ENCODE measurements at regions not wholly inside any gene's neighbourhood (a gene's known extent, or its start where the extent isn't known, plus 50 kb on each side); places are given as distances from the start of the nearest gene placed in this dataset.

DNA sequence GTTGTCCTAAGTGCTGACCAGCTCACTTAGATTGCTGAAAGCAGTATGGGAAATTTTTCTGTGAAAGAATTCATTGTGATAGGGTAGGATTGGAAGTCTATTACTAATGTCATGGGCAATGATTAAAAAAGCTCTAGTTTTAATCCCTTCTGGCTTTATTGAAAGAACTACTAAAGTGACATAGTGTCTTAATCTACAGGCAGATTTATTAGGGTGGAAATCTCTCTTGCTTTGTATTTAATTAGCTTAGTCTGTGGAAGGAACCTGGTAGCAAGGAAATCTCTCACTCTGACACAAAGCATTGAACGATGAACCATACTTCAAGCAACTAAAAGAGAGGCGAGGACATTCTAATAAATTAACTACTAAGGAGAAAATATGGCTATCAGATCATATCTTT is 1029.2 kb upstream of the PCDH20 start:
- no peaks in the 10 kb centered on the region for H3K4me1 ChIP-seq (ENCODE audit: control insufficient read depth, insufficient read depth, low read length)
- DNase-seq: no peak
- WGBS (ENCODE audit: insufficient coverage): no CpG with 5 or more reads among the region's 2 CpGs
- H3K27ac ChIP-seq (ENCODE audit: low read length): no peak overlapping the region
- no peak overlapping the region for H3K4me3 ChIP-seq (ENCODE audit: low read length)
- no peaks in the 10 kb centered on the region for H3K36me3 ChIP-seq (ENCODE audit: control insufficient read depth, insufficient read depth, low read length)
- H3K27me3 ChIP-seq (ENCODE audit: control insufficient read depth, insufficient read depth, low read length): no peaks in the 10 kb centered on the region
- H3K9me3 ChIP-seq (replicated peaks; ENCODE audit: control insufficient read depth, low read depth, low read length): peaks cover 3% of the 10 kb centered on the region

DNA sequence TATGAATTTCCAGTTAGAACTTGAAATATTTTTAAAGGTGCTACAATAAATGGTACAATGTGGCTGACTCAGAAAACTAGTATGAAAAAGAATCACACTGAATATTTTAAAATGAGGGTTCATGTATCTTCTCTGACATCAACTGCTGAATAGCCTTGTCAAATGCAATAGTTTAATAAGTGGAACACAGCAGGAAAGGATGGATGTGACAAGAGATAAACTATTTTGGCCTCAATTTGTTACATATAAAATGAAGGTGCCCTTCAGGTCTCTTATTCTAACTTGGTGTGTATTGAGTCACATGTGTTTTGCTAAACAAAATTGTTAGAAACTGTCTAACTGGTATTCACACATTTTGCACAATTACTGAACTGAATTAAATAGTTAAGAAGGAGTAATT is 1018.4 kb upstream of the PCDH20 start:
- Histone ChIP-seq H3K27me3 (ENCODE audit: control insufficient read depth, insufficient read depth, low read length) (no peaks in the 10 kb centered on the region), H3K9me3 (replicated peaks; ENCODE audit: control insufficient read depth, low read depth, low read length) (no peaks in the 10 kb centered on the region), H3K36me3 (ENCODE audit: control insufficient read depth, insufficient read depth, low read length) (no peaks in the 10 kb centered on the region), H3K4me1 (ENCODE audit: control insufficient read depth, insufficient read depth, low read length) (no peaks in the 10 kb centered on the region), H3K4me3 (ENCODE audit: low read length) (no peak overlapping the region), H3K27ac (ENCODE audit: low read length) (no peak overlapping the region)
- no peak for DNase-seq

DNA sequence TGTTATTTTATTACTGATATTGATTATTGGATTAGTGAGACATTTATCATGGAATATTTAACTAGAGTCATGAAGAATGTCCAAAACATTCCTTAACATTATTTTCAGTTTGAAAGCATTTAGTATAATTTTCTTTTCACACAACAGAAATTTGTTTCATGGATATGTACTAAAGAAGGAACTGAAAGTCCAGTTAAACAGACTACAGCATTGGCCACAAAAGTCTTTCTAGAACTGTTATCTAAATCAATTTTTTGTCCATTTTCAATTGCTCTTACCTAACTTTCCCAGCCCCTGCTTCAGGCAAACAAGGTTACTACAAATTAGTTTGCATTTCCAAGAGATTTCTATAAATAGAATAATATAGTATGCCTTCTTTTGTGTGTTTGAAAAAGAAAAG is 1018.0 kb upstream of the PCDH20 start:
- Histone ChIP-seq H3K4me3 (ENCODE audit: low read length) (no peak overlapping the region), H3K9me3 (replicated peaks; ENCODE audit: control insufficient read depth, low read depth, low read length) (no peaks in the 10 kb centered on the region)

DNA sequence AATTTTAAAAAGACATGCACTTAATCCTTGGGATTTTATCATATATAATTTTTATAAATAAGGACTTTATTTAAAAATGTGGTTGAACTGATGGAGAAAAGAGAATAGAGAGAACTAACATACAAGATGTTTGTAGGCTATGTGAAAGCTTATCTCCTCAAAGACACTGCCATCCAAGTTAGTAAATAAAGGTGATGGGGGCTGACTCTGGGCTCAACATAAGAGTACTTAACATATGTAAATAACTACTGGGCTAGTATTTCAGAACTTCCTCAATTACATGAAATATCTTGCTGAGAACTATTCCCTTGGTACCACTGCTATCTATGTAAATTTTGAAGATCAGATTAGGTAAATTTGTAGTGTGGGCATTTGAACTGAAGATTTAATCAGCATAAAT is 1017.3 kb upstream of the PCDH20 start:
- DNase-seq: no peak
- no peaks in the 10 kb centered on the region for H3K27me3 ChIP-seq (ENCODE audit: control insufficient read depth, insufficient read depth, low read length)
- no peaks in the 10 kb centered on the region for H3K36me3 ChIP-seq (ENCODE audit: control insufficient read depth, insufficient read depth, low read length)

More for the DNA sequence above, 1018.0 kb upstream of the PCDH20 start:
- no peak overlapping the region for H3K27ac ChIP-seq (ENCODE audit: low read length)
- DNase-seq: no peak
- no peaks in the 10 kb centered on the region for H3K27me3 ChIP-seq (ENCODE audit: control insufficient read depth, insufficient read depth, low read length)
- H3K4me1 ChIP-seq (ENCODE audit: control insufficient read depth, insufficient read depth, low read length): no peaks in the 10 kb centered on the region
- H3K36me3 ChIP-seq (ENCODE audit: control insufficient read depth, insufficient read depth, low read length): no peaks in the 10 kb centered on the region

DNA sequence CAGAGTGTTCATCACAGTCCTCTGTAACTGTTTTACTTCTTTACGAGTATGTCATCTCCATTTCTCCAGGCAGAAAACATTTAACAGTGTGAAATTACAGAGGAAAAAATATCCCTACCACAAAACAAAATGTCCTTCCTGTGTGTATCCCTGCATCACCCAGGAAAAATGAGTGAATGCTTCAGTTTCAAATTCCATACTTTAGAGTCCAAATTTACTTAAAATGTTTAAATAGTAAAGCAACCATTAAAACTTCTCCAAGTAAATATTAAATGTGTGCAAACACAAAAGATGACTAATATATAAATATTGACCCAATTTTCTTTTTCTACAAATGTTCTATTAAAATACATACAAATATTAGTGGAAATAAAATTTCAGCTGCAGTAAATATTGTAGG is 1016.6 kb upstream of the PCDH20 start:
- Histone ChIP-seq H3K4me1 (ENCODE audit: control insufficient read depth, insufficient read depth, low read length) (no peaks in the 10 kb centered on the region), H3K36me3 (ENCODE audit: control insufficient read depth, insufficient read depth, low read length) (no peaks in the 10 kb centered on the region), H3K27ac (ENCODE audit: low read length) (no peak overlapping the region), H3K4me3 (ENCODE audit: low read length) (no peak overlapping the region), H3K9me3 (replicated peaks; ENCODE audit: control insufficient read depth, low read depth, low read length) (no peaks in the 10 kb centered on the region), H3K27me3 (ENCODE audit: control insufficient read depth, insufficient read depth, low read length) (no peaks in the 10 kb centered on the region)
- no CpG with 5 or more reads among the region's 1 CpG for WGBS (ENCODE audit: insufficient coverage)
- no peak for DNase-seq

More for the DNA sequence above, 1017.3 kb upstream of the PCDH20 start:
- Histone ChIP-seq H3K27ac (ENCODE audit: low read length) (no peak overlapping the region), H3K4me1 (ENCODE audit: control insufficient read depth, insufficient read depth, low read length) (no peaks in the 10 kb centered on the region), H3K4me3 (ENCODE audit: low read length) (no peak overlapping the region), H3K9me3 (replicated peaks; ENCODE audit: control insufficient read depth, low read depth, low read length) (no peaks in the 10 kb centered on the region)

DNA sequence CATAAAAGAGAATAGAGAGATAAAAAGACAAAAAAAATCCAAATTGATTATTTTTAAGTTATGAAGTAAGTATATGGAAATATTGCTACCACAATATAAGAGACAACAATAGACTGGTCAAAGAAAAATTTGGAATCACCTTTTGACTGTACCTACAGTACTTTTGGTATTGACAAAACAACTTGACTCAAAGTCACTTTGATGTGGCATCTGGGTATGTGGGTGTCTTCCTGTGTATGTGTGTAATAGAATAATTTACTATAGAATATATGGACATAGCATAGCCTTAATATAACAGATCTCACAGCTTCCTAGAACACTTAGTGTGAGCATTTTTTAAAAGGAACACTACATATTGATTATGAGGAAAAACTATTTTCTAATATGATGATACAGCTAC is 1016.2 kb upstream of the PCDH20 start:
- Histone ChIP-seq H3K9me3 (replicated peaks; ENCODE audit: control insufficient read depth, low read depth, low read length) (no peaks in the 10 kb centered on the region), H3K4me3 (ENCODE audit: low read length) (no peak overlapping the region)

DNA sequence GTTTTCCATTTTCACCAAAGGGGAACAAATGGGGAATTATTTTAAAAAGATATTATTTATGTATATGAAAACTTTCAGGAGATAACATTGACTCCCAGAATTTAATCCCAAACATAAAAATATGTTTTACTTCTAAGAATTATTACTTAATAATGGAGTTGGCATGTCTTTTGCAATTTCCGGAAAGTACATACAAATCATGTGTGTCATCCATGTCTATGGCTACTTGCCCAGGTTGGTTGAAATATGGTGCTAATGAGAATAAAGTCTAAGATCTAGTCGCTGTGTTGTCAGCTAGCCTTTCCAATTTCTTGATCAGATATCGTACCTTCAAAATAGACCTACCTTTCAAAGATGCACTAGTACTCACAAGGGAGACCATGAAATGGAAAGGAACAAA is 1003.2 kb upstream of the PCDH20 start:
- no peak overlapping the region for H3K4me3 ChIP-seq (ENCODE audit: low read length)
- WGBS (ENCODE audit: insufficient coverage): no CpG with 5 or more reads among the region's 3 CpGs
- no peaks in the 10 kb centered on the region for H3K4me1 ChIP-seq (ENCODE audit: control insufficient read depth, insufficient read depth, low read length)
- no peaks in the 10 kb centered on the region for H3K9me3 ChIP-seq (replicated peaks; ENCODE audit: control insufficient read depth, low read depth, low read length)
- H3K27ac ChIP-seq (ENCODE audit: low read length): no peak overlapping the region
- H3K27me3 ChIP-seq (ENCODE audit: control insufficient read depth, insufficient read depth, low read length): no peaks in the 10 kb centered on the region
- DNase-seq: peak; percentile 25
- no peaks in the 10 kb centered on the region for H3K36me3 ChIP-seq (ENCODE audit: control insufficient read depth, insufficient read depth, low read length)

More for the DNA sequence above, 1016.2 kb upstream of the PCDH20 start:
- H3K27me3 ChIP-seq (ENCODE audit: control insufficient read depth, insufficient read depth, low read length): no peaks in the 10 kb centered on the region
- H3K4me1 ChIP-seq (ENCODE audit: control insufficient read depth, insufficient read depth, low read length): no peaks in the 10 kb centered on the region
- no peaks in the 10 kb centered on the region for H3K36me3 ChIP-seq (ENCODE audit: control insufficient read depth, insufficient read depth, low read length)
- no peak overlapping the region for H3K27ac ChIP-seq (ENCODE audit: low read length)
- no peak for DNase-seq

DNA sequence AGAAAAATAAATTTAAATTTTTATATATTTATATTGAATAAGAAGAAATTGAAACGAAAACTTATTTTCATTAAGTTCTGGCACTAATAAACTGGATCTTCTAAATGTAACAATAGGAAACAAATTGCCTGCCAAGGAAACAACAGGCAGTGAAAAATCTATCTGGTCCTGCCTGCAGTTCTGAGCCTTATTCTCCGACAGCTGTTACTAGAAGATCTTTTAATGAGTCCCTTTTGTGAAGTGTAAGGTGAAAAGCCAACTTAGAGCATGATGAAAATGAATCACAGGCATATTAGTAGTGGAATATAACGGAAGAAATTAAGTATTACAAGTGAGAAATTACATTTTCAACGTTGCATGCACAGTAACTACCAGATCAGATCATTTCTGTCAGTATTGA is 1002.7 kb upstream of the PCDH20 start:
- Histone ChIP-seq H3K36me3 (ENCODE audit: control insufficient read depth, insufficient read depth, low read length) (no peaks in the 10 kb centered on the region), H3K9me3 (replicated peaks; ENCODE audit: control insufficient read depth, low read depth, low read length) (no peaks in the 10 kb centered on the region), H3K27ac (ENCODE audit: low read length) (no peak overlapping the region), H3K4me3 (ENCODE audit: low read length) (no peak overlapping the region), H3K27me3 (ENCODE audit: control insufficient read depth, insufficient read depth, low read length) (no peaks in the 10 kb centered on the region), H3K4me1 (ENCODE audit: control insufficient read depth, insufficient read depth, low read length) (no peaks in the 10 kb centered on the region)
- 33% methylated on average over 1 of the region's 4 CpGs for WGBS (ENCODE audit: insufficient coverage)
- peak; percentile 63 for DNase-seq

DNA sequence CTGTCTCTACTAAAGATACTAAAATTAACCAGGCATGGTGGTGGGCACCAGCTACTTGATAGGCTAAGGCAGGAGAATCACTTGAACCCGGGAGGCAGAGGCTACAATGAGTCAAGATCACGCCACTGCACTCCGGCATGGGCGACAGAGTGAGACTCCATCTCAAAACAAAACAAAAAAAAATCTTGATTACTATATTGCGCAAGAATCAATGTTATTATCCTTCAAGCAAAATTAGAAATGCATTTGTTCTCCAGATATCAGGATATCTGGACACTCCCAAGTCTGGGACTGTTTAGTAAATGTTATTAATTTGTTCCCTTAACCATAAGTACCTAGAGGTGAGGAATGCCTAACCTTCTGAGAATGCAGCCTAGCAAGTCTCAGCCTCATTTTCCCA is 992.2 kb upstream of the PCDH20 start:
- DNase-seq: no peak
- WGBS (ENCODE audit: insufficient coverage): no CpG with 5 or more reads among the region's 5 CpGs
- Histone ChIP-seq H3K9me3 (replicated peaks; ENCODE audit: control insufficient read depth, low read depth, low read length) (no peaks in the 10 kb centered on the region), H3K4me3 (ENCODE audit: low read length) (no peak overlapping the region), H3K4me1 (ENCODE audit: control insufficient read depth, insufficient read depth, low read length) (no peaks in the 10 kb centered on the region), H3K27me3 (ENCODE audit: control insufficient read depth, insufficient read depth, low read length) (no peaks in the 10 kb centered on the region), H3K27ac (ENCODE audit: low read length) (no peak overlapping the region), H3K36me3 (ENCODE audit: control insufficient read depth, insufficient read depth, low read length) (no peaks in the 10 kb centered on the region)

DNA sequence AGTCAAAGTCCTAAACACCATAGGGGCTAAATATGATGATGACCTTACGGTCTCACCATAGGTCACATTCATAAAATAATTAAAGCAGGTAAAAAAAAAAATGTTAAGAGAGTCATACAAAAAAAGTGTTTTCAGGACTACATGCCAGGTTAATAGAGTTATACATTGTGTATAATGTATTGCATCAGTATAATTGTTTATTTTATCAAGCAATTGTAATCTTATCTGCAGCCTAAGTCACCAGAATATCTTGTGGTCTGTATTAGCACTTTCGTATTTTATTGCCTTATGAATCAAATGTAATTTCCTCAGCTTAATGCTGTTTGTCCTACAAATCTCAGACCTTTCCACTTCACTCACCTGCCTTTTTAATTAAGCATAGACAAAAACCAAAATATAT is 972.9 kb upstream of the PCDH20 start:
- Histone ChIP-seq H3K9me3 (replicated peaks; ENCODE audit: control insufficient read depth, low read depth, low read length) (no peaks in the 10 kb centered on the region), H3K27me3 (ENCODE audit: control insufficient read depth, insufficient read depth, low read length) (no peaks in the 10 kb centered on the region), H3K4me1 (ENCODE audit: control insufficient read depth, insufficient read depth, low read length) (no peaks in the 10 kb centered on the region), H3K27ac (ENCODE audit: low read length) (no peak overlapping the region), H3K4me3 (ENCODE audit: low read length) (no peak overlapping the region), H3K36me3 (ENCODE audit: control insufficient read depth, insufficient read depth, low read length) (no peaks in the 10 kb centered on the region)
- WGBS (ENCODE audit: insufficient coverage): no CpG with 5 or more reads among the region's 2 CpGs
- DNase-seq: no peak

DNA sequence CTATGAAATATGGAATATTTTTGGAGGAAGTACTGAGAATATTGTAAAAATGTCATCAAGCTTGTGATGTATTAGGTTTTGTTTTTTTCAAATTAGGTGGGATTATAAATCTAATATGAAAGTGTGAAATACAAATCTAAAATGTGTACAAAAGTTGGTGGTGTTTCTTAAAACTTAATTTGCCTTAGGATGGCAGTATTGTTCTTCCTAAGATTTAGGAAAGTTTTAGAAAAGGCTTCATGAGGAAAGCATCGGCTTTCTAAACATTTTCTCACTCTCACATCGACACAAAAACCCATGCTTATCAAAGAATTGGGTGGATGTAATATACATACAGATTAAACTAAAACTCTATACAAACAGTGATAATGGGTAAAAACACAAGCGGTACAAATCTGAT is 972.0 kb upstream of the PCDH20 start:
- peak; percentile 36 for DNase-seq
- no peaks in the 10 kb centered on the region for H3K4me1 ChIP-seq (ENCODE audit: control insufficient read depth, insufficient read depth, low read length)
- H3K27me3 ChIP-seq (ENCODE audit: control insufficient read depth, insufficient read depth, low read length): no peaks in the 10 kb centered on the region
- no peaks in the 10 kb centered on the region for H3K9me3 ChIP-seq (replicated peaks; ENCODE audit: control insufficient read depth, low read depth, low read length)
- no peaks in the 10 kb centered on the region for H3K36me3 ChIP-seq (ENCODE audit: control insufficient read depth, insufficient read depth, low read length)
- no CpG with 5 or more reads among the region's 3 CpGs for WGBS (ENCODE audit: insufficient coverage)
- no peak overlapping the region for H3K27ac ChIP-seq (ENCODE audit: low read length)
- H3K4me3 ChIP-seq (ENCODE audit: low read length): no peak overlapping the region
